HG02642 (cell line): ENCODE measurements at regions not wholly inside any gene's neighbourhood (a gene's known extent, or its start where the extent isn't known, plus 50 kb on each side); places are given as distances from the start of the nearest gene placed in this dataset.
"Not testable (repeated sequence)": the region's sequence is repeated elsewhere in the genome, so short reads cannot be mapped to it uniquely, and the experiment has no call there.

Experiments
- ATAC-seq: cut with Tn5 transposase; IDR thresholded peaks from one replicate; pipeline ENCODE4 v1.9.1; 2021; ENCODE audit warnings: mild to moderate bottlenecking; ENCODE audit not compliant: unreplicated experiment, poor library complexity

DNA sequence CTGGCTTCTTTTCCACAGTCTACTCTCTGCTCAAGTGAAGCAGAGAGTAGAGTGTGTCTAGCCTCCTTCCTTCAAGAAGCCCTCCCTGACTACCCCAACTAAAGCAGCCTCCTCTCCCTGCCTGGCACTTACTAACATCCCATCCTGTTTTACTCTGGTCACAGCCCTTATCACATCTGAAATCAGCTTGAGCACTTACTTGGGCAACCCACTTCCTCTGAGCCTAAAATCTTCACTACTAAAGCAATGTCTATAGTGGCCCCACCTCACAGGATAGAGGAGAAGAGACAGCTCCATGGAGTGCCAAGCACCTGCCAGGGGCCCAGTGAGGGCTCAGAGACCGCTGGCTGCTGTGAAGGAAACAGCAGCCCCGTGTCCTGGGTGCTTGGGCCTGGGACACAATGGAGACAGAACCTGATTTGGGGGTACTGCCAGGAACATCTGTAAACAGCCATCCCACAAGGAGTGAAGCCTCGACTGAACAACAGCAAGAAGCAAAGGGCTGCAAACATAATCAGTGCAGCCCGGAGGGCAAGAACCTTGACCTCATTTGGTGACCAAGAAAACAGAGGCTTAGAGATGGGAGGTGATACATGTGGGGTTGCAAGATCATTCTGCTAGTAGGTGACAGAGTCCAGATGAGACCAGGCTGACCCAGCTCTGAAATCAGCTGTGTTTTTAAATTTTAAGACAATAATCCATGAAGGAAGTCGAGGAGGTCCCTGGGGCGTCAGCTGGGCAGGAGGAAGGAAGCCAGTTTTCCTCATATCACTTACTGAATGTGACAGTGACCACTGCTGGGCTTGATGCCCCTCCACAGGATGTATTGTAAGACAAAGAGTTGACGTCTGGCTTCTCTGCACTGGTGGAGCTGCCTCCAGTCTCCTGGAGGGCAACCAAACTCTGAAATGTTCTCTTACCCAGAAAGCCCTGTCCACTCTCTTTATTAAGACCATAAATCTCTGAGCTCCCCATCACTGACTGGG is 710.6 kb downstream of the MATN1 start:
- no peak for ATAC-seq

DNA sequence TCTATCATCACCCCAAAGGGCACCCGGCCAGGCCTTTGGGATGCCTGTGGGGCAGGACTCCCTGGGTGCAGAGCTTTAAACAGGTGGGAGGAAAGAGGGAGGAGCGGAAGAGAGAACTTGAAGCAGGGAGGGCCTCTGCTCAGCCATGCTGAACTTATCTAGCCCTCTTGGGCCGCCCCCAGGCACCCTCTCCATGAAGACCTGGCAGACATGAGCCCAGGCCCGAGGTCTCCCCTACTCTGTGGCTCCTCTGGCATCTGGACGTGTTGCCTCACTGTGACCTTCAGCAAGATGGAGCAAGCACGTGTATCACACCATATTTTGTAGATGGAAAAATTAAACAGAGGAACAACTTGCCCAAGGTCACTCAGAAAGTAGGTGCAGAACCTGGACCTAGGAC is 711.4 kb downstream of the MATN1 start:
- no peak for ATAC-seq

DNA sequence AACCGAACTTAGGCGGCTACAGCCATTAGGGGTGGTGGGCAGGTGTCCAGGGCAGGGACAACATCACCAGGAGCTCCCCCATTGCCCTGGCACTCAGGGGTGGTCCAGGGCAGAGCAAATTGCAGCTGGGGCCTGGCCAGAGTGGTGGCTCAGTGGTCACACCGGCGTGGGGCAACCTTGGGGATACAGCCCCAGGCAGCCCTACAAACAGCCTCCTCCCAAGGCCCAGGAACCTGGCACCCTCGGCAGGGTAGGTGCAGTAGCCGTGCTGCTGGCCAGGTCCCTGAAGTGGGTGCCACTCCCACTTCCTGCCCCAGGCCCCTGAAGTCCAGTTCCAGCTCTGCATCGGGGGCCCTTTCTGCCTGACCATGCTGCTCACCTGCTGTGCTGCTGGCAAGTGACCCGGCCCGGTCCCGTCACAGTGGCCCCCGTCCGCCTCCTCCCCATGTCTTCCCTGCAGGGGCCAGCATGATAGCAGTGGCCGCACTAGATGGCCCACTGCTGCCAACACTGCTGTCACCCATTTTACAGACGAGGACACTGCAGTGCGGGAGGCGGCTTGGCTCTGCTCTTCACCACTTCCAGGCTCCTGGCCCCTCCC is 712.8 kb downstream of the MATN1 start:
- ATAC-seq, result no peak

GRCh38 chr1:30009720-30010119 is 713.7 kb downstream of the MATN1 start:
- ATAC-seq, result no peak

DNA sequence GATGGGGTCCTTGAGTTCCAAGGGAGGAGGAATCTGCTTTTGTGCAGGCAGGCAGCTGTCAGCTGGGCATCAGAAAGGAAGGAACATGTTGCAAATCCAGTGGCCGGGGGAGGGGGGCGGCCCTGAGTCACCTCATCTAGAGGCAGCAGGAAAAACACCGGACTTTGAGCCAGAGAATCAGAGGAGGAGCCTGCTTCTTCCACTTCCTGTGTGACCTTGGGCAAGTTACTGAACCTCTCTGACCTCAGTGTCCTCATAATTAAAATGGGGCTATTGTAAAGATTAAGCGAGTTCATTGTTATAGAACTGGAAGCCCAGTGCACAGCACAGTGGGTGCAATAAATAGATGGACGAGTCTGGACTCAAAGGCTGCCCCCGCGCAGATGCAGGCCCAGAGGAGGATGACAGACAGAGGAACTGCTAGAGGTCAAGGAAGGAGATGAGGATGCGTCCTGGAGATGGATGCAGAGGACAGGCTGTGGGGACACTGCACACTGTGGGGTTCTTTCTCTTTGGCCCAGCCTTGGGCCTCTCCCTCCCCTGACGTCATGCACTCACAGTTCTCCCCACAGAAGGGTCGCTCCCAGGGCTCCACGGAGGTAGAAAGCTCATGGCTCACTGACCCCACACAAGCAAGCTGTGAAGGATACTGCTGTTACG is 714.3 kb downstream of the MATN1 start:
- no peak for ATAC-seq

DNA sequence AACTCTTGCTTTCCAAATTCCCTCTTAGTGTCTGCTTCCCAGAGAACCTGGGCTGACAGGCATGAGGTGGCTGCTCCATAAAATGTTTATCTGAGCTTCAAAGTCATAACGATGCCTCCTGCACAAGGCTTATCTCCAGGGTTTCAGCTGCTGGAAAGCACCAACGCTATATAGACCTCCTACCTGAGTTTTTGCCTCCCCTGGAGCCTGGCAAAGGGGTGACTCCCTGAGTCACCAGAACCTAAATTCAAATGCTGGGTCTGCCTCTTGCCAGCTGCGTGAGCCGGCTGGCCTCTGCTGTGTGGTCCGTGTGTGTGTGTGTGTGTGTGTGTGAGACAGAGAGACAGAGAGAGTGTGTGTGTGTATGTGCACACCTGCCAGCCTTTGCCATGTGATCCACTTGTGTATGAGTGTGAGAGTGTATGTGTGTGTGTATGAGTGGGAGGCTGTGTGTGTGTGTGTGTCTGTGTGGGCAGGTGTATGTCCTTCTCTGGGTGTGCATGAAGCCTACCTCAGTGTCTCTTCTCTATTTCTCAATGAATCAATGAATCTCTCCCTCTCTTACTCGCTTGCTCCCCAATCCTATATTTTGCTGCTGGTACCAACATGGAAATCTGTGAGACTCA is 714.9 kb downstream of the MATN1 start:
- no peak for ATAC-seq

DNA sequence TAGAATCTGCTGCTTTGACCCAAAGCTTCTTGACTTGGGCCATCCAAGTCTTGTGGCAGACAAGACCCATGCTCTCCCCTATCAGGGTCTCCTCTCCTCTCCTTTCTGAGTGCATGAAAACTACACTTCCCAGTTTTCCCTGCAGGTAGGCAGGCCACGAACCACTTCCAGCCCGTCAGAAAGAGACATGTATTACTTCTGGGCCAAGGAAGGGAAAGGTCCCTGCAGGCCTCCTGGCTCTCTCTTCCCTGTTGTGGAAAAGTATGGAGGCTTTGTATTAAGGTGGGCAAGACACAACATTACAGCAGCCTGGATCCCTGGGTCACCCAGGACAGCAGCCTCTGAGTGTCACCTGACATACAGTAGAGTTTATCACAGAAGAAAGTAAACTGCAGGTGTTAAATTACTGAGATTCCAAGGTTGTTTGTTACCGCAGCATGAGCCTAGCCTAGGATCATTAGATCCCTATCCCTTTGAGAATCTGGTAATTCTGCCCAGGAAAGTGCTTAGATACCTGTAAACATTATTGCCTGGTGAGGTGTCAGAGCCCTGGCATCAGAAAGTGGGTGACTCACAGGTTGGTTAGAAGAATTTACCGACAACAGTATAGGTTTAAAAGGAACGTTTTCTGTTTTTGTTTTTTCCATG is 717.3 kb downstream of the MATN1 start:
- no peak for ATAC-seq

GRCh38 chr1:30001732-30002039 is 721.7 kb downstream of the MATN1 start:
- no peak for ATAC-seq

DNA sequence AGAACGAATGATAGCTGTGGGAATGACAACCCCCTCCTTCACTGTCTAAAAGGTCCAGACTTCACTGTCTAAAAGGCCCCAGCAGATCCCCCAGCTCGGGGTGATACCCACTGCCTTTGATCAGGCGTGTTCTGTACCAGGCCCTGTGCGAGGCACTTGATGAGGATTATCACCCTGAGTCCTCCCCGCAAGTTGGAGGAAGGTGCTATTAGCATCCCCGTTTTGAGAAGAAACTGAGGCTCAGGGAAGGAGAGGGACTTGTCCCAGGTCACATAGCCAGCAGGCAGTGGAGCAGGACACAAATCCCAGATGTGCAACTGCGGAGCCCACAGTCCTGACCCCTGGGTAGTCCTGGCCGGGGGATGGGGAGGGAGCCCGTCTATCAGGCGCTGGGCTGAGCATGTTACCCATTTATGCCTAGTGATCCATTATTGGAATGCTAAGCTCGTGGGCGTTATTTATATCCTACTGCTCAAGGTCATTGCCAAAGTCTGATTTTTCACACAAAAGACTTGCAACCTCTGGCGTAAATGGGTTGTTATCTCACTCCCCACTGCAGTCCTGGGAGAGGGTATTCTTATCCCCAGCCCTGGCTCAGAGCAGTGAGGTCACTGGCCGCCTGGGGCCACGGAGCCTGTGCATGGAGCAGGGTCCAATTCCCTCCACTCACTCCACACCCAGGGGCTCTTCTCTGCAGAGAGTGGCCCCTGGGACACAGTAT is 722.2 kb downstream of the MATN1 start:
- no peak for ATAC-seq

GRCh38 chr1:30000266-30000665 is 723.1 kb downstream of the MATN1 start:
- ATAC-seq, result no peak

GRCh38 chr1:29999595-29999994 is 723.8 kb downstream of the MATN1 start:
- no peak for ATAC-seq

DNA sequence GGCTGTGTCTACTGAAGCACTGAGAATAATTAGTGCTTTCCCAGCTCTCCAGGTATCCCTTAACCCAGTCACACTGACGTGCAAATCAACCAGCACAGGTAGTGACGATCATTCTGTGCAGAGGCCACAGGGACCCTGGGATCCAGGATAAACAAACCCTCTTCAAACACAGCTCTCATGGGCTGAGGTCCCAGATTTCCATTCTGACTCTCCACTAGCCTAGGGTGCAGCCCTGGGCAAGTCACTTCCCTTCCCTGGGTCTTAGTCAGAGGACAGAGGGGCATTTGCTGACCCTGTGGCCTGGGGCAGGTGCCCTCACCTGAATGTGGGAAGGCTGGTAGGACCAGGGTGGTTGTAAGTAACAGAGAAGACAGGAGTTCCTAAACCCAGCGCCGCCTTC is 724.7 kb downstream of the MATN1 start:
- no peak for ATAC-seq

DNA sequence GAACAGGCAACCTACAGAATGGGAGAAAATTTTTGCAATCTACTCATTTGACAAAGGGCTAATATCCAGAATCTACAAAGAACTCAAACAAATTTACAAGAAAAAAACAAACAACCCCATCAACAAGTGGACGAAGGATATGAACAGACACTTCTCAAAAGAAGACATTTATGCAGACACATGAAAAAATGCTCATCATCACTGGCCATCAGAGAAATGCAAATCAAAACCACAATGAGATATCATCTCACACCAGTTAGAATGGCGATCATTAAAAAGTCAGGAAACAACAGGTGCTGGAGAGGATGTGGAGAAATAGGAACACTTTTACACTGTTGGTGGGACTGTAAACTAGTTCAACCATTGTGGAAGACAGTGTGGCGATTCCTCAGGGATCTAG is 725.6 kb downstream of the MATN1 start:
- ATAC-seq, result not testable (repeated sequence)

- ATAC-seq, result no peak
Observed at GRCh38 chr1:29993950-29994349, 729.4 kb downstream of the MATN1 start.

GRCh38 chr1:29991815-29992214 is 731.6 kb downstream of the MATN1 start:
- ATAC-seq, result no peak

DNA sequence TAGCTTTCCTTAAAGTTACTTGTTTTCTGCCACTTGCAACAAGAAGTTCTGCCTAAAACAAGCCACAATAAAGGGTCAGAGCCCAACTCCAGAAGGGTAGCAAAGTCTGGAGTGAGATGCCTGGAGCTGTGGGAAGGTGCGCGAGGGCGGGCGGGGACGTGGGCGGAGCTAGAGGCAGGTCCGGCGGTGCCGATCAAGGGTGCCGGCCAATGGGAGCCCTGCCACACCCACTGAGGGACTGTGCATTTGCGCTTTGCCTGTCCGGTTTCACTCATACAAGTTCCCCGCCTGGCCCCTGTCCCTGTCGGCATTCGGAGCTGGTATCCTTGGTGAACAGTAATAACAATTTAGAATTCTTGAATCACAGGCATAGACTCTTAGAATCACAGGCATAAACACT is 732.4 kb downstream of the MATN1 start:
- no peak for ATAC-seq

DNA sequence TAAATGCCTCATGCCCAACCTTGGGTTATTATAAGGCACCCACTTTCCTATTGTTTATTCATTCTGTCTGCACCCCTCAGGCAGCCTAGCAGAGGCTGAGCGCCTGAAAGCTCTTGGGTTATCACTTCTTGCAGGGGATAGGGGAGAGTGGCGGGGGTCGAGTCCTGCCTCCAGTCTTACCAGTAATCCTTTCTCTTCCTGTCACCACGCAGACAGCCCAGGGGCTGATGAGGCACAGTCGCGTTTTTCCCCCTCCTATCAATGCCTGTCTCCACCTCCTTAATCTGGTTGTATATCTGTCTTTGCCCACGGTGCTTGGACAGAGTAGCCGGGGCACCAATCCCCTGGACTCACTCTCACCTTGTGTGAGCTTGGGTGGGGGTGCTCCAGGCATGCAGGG is 733.1 kb downstream of the MATN1 start:
- no peak for ATAC-seq

DNA sequence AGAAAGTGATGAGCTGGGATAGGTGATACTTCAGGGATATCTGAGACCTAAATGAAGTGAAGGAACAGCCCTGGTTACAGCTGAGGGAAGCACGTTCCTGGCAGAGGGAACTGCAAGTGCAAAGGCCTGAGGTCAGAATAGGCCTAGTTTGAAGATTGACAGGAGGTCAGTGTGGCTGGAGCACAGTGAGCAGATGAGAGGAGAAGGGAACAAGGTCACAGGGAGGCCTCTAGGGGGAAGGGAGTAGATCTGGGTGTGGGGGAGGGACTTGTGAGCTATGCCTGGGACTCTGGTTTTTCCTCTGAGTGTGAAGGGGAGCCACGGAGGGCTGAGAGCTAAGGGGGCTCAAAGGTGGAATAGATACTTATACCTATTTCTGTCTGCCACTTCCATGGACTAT is 736.4 kb downstream of the MATN1 start:
- no peak for ATAC-seq

- no peak for ATAC-seq
Observed at GRCh38 chr1:29985606-29985945, 737.8 kb downstream of the MATN1 start.
